ENCODE measurements at regions not wholly inside any gene's neighbourhood (a gene's known extent, or its start where the extent isn't known, plus 50 kb on each side); places are given as distances from the start of the nearest gene placed in this dataset.

- no peak for TF ChIP-seq MAX (IDR thresholded peaks at IDR 0.05)
Measured at GRCh38 chr17:79241616-79242015, 167.0 kb downstream of the ENGASE start (continued).

DNA sequence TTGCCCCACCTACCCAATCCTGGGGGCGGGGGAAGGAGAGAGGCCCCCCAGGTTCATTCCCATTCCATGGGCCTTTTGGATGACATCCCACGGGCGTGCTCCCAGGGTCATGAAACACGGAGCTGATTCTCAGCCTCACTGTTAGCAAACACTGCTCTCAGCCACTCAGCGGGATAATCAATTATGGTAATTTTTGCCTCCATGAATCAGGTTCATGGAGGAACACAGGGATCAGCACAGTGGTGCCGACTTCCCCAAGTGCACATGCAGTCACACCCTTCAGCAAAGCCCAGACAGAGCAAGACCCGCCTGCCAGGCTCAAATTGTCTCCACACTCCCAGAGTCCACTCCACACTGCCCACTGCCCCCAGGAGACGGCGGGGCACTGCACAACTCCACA is 164.6 kb downstream of the ENGASE start:
- no peaks in the 10 kb centered on the region for H3K4me1 ChIP-seq (ENCODE audit: control insufficient read depth in 1 of 2, insufficient read depth in 2 of 2, low read length in 2 of 2)
- no peaks in the 10 kb centered on the region for H3K9me3 ChIP-seq (ENCODE audit: control insufficient read depth in 1 of 2, insufficient read depth in 1 of 2, low read depth in 1 of 2, low read length in 2 of 2)
- no peaks in the 10 kb centered on the region for H4K20me1 ChIP-seq (ENCODE audit: insufficient read depth)
- no peaks in the 10 kb centered on the region for H3K36me3 ChIP-seq (ENCODE audit: control insufficient read depth in 1 of 2, insufficient read depth in 2 of 2, low read length in 2 of 2)
- POLR2A ChIA-PET, result no interaction called here
- peaks cover 12% of the 10 kb centered on the region; the same call in 1 of the 2 replicates for H3K27me3 ChIP-seq (ENCODE audit: insufficient read depth, low read length)
- H2AFZ ChIP-seq (ENCODE audit: low read depth, low read length, poor library complexity, severe bottlenecking), result no peak overlapping the region
- H3K4me3 ChIP-seq (replicated peaks in 1 of 2; ENCODE audit: low read depth in 1 of 2, low read length in 2 of 2), result no peak overlapping the region
- ATAC-seq (no peak), DNase-seq (ENCODE audit: low read depth, low spot score) (no peak)
- no peaks in the 10 kb centered on the region for H3K79me2 ChIP-seq (ENCODE audit: insufficient read depth, low read length)
- RAD21 ChIA-PET (ENCODE audit: low non-redundant PET in 1 of 2, low total read pairs in 2 of 2, uncharacterized antibody in 2 of 2, unreplicated experiment in 2 of 2), result no interaction called here
- H3K27ac ChIP-seq (ENCODE audit: low read depth, low read length), result no peak overlapping the region
- intact Hi-C loops (cut with micrococcal nuclease), result no loop called here
- no peak overlapping the region for H3K9ac ChIP-seq (ENCODE audit: low read length)
- BruUV-seq (replicated peaks), result no TSS peak
- CTCF ChIA-PET, result no interaction called here
- TF ChIP-seq MAX (IDR thresholded peaks at IDR 0.05) (no peak), CBX3 (IDR thresholded peaks at IDR 0.05; ENCODE audit: low read depth) (no peak), TCF7L2 (IDR thresholded peaks at IDR 0.05; ENCODE audit: borderline replicate concordance, extremely low read depth, insufficient read depth, insufficient read length) (no peak), EGR1 (IDR thresholded peaks at IDR 0.05; ENCODE audit: low read depth) (no peak), SRF (IDR thresholded peaks at IDR 0.05; ENCODE audit: low read depth) (no peak)
- TF ChIP-seq, protein P1, sequence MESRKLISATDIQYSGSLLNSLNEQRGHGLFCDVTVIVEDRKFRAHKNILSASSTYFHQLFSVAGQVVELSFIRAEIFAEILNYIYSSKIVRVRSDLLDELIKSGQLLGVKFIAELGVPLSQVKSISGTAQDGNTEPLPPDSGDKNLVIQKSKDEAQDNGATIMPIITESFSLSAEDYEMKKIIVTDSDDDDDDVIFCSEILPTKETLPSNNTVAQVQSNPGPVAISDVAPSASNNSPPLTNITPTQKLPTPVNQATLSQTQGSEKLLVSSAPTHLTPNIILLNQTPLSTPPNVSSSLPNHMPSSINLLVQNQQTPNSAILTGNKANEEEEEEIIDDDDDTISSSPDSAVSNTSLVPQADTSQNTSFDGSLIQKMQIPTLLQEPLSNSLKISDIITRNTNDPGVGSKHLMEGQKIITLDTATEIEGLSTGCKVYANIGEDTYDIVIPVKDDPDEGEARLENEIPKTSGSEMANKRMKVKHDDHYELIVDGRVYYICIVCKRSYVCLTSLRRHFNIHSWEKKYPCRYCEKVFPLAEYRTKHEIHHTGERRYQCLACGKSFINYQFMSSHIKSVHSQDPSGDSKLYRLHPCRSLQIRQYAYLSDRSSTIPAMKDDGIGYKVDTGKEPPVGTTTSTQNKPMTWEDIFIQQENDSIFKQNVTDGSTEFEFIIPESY (IDR thresholded peaks at IDR 0.05; ENCODE audit: extremely low read depth, insufficient replicate concordance, low read length), result no peak
- no peak overlapping the region for H3K4me2 ChIP-seq (ENCODE audit: low read length)
- no peaks in the 10 kb centered on the region for H3K9me2 ChIP-seq (ENCODE audit: insufficient read depth)
